GM19324 (cell line): ENCODE measurements at regions not wholly inside any gene's neighbourhood (a gene's known extent, or its start where the extent isn't known, plus 50 kb on each side); places are given as distances from the start of the nearest gene placed in this dataset.

Experiments used
- ATAC-seq: cut with Tn5 transposase; IDR thresholded peaks from one replicate; pipeline ENCODE4 v1.9.1; 2021; ENCODE audit warnings: mild to moderate bottlenecking, moderate library complexity; ENCODE audit not compliant: unreplicated experiment, low FRiP score

DNA sequence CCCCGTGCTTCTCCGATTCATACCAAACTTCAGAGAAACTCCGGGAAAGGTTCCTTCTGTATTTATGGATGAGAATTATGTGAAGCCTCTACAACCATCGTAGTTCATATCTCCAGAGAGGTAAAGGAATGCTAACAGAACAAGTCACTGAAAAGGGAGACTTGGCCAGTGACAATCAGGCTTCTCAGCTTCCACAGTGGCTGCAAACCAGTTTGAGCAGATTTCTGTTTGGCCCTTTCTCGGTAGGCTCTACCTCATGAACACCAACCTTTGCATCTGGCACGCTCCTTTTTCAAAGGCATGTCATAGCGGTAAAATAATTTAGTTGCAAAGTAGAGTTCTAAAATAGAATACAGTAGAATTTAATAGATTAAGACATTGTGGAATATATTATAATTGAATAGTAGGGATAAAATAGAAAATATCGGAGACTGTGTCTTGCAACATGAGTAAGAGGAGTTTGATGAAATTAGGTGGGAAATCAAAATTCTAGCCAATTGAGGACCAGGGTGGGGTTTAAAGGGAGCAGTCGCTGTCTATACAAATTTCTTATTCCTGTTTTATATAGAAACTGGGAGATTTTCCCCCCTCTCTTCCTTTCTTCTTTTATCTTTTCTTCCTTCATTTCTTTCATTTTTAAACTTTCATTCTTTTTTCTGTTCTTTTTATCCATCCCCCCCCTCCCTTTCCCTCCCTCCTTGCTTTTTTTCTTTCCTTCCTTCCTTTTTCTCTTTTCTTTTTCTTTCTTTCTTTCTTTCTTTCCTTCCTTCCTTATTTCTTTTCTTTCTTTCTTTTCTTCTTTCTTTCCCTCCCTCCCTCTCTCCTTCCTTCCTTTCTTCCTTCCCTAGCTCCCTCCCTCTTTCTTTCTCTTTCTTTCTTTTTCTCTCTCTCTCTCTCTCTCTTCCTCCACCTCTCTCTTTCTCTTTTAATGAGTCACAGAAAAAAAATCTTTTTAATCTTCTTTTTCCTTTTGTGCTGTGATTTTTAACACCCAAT is 161.5 kb upstream of the KLF6 start:
- ATAC-seq: no peak

DNA sequence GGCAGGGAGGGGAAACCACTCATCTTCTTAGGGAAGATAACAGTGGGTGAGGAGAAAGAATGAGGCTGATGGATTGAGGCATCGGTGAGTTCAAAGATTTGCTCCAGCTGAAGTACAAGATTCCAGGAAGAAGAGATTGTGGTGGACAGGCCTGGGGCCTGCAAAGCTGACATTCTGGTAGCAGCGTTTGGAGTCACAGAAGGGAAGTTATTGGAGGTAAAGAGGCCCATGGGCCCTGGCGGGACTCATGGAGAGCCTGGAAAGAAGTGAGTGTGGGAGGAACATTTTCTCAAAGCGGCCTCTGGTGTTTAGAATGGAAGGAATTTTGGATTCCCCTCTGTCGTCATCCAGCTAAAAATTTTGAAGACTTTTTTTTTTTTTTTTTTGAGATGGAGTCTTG is 160.0 kb upstream of the KLF6 start:
- ATAC-seq: no peak

DNA sequence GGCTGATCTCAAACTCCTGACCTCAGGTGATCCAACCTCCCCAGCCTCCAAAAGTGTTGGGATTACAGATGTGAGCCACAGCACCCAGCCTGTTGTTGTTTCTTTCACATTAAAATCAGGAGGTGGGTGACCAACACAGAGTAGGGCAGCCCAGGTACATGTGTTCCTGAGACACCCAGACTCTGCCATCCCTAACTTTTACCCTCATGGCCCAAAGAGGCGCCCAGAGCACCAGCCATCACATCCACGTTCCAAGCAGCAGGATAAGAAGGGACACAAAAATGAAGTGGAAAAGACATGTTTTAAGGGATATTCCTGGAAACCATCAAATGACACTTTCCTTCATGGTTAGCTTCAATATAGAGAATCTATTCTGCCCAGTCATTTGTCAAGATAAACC is 159.6 kb upstream of the KLF6 start:
- ATAC-seq: no peak

DNA sequence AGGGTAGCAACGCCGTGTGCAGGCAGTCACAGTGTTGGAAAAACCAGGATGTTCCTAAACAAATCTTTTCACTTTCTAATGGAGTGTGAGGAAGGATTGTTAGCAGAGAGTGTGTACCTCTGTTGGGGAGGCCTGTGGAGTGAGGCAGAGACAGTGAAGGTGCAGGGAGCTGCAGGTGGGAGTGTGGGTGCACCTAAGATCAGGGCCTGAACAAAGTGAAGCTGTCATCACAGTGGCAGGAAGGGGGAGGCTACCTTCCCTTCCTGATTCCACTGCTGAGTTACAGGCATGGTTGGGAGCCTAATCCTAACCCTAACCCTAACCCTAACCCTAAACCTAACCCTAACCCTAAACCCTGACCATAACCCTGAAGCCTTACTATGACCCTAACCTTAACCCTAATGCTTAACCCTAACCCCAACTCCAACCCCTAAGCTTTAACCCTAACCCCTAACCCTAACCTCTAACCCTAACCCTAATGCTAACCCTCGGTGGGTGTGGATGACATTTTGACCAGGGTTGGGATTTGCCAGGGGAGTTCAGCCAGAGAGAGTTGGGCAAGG is 158.8 kb upstream of the KLF6 start:
- no peak for ATAC-seq

DNA sequence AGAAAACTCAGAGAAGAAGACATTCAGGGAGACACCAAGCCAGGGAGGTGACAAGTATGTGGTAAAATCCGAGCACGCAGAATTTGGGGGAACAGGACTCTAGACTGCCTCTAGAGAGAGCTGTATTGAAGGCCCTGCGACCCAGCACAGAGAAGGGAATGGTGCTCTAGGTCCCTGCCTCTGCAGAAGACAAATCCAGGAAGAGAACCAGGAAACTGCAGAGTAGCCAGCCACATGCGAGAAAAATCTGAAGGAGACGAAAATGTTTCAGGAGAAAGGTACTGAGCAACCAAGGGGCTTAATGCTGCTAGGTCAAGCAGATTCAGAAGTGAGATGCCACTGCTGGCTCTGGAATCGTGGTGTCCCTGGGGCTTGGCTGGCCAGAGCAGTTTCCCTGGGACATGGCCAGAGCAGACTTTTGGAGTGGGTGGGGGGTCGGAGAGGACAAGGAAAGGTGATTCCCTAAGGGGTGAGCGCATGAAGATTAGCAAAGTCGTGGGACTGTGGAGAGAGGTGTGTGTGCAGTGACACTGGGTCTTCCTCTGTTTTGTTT is 158.0 kb upstream of the KLF6 start:
- ATAC-seq: no peak

DNA sequence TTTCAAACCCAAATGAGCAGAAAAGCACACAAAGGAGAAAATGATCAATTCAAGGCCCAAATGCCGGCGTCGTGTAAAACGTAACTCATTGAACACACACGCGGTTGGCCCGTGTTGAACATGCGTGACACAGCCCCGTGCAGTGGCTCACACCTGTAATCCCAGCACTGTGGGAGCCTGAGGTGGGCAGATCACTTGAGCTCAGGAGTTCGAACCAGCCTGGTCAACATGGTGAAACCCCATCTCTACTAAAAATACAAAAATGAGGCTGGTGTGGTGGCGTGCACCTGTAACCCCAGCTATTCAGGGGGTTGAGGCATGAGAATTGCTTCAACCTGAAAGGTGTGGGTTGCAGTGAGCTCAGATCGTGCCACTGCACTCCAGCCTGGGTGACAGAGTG is 156.7 kb upstream of the KLF6 start:
- ATAC-seq: no peak

DNA sequence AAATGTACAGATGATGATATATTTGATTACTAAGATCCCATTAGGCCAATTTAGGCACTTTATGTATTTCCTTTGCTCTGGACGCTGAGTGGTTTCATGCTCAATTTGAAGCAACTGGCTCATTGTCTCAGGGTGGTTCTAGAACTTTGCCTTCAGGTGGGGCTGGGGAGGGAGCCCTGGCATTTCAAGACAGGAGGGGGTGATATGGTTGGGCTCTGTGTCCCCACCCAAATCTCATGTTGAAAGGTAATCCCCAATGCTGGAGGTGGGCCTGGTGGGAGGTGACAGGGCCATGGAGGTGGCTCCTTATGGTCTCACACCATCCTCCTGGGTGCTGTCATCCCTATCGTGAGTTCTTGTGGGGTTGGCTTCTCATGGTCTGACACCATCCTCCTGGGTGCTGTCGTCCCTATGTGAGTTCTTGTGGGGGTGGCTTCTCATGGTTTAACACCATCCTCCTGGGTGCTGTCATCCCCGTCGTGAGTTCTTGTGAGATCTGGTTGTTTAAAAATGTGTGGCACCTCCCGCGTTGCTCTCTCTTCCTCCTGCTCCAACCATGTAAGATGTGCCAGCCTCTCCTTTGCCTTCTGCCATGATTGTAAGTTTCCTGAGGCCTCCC is 151.5 kb upstream of the KLF6 start:
- ATAC-seq: no peak

DNA sequence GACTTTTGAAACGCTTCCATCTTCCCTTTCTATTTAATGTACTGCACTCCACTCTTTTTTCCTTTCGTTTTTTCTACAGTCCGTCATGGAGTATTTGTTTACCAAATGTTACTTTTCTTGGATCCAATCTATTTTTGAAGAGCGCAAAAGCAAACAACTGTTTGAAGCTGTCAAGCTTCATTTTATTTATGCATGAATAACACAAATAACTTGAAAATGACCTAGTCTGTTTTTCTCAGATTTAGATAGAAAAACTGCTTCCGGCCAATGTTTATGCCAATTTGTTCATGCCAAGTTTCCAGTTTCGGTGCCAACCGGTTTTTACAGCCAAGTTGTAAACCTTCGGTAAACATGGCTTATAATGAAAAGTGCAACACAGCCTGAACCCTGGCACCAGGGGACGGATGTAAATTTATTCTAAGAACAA is 150.9 kb upstream of the KLF6 start:
- ATAC-seq: no peak

DNA sequence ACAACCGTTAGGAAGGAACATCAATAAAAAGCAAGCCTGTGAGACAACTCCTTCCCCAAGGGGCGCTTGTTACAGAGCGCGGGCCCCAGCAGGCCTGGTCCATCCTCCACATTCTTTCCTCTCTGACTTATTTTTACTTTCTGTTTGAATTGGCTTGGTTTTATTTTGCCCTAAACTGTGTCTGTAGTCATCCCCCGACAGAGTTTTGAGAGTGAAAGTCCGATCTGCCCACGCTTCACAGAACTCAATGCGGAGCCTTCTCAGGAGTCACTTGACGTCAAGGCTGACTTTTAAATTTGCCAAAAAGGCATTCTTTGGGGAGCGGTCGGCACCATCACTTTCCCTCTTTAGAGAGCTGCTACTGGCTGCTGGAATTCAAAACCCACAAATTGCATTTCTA is 150.1 kb upstream of the KLF6 start:
- ATAC-seq: peak; percentile 92

DNA sequence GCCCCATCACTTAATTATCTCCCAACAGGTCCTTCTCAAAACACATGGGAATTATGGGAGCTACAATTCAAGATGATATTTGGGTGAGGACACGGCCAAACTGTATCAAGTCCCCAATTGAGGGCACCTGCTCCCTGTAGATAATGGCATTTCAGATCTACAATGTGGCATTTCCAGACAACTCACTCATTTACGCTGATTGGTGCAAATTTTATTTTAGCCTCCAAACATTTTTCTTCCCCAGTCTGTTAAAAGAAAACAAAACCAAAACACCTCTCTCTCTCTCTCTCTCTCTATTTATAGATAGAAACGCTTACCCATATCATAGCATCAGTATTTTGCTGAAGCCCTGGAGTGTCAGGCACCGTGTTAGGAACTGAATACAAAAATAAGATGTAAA is 148.7 kb upstream of the KLF6 start:
- no peak for ATAC-seq

DNA sequence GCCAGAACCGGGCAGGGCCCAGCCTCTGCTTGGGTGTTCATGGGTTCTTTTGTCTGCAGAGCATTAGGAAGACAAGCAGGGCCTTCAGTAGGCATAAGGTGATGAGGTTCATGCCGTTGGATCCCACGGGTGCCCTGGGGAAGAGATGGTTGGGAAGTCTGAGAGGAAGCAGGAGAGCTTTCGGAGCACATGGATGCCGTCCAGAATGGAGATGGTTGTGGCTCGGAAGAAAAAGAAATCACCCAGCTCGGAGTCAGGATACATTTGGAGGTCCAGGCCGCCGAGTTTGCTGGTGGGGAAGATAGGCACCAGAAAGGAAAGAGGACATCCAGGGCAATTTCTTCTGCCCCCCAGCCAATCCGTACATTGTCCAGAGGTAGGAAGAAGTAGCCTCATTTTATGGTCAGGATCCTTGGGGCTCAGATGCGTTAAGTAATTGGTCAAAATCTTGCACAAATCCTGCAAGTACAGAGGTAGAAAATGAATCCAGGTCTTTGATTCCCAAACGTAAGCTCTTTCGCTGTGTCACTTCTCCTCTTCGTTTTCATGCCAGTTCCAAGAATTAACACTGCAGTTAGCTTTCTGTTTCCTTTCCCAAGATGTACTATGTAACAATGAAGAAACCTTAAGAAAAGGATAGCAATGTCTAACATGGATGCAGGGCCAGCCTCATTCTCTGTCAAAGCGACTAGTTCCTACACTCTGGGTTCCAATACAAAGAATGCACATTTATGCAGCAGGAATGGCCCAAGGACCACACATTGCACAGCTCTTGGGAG is 147.8 kb upstream of the KLF6 start:
- ATAC-seq: no peak

DNA sequence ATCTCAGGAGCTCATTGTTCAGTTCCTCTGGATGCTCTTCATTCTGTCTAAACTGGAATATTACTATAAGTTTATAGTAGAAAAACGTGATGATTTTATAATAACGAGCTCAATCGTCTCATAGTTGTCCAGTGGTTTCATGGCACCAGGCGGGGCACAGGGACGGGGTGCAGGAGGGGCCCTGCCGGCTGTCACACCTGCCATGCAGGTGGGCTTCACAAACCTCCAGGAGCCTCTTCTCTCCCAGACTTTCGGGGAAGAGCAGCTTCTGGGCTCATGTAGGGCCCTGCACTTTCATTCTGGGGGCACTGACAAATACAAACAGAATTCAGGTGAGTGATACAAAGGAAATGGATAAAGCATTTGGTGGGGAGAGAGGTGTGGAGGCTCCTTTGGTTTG is 146.9 kb upstream of the KLF6 start:
- no peak for ATAC-seq

DNA sequence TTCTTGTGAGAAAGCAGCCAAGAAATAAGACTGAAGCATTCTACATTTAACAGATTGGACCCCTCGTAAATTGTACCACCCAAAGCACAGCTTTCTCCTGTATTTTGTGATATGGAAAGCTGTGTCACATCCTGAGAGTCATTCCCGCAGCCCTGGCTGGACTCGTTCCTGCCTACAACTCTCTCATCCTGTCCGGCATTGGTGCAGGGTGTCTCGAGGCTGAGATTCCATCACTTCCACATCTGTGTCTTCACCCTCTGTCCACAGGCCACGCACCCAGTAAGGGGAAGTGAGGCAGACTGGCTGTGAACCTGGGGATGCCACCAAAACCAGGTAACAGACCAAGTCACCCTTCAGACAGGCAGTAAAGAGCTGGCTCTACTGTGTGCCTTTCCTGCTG is 146.2 kb upstream of the KLF6 start:
- ATAC-seq: no peak

DNA sequence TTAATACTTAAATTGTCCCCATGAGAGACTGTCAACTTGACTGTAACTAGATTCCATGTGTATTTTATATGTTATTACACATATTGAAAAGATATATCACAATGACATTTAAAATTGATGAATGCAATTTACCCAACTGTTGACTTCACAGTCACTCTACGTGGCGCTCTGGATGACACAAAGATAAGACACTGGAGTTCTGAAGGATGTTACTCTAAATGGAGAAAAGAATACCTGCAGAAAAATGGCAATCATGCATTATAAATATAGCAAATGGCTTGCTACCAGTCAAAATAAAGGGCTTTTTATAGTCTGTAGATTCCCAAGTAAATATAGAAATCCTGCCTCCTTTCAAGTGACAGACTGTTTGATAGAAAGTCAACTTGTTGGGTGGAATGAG is 143.6 kb upstream of the KLF6 start:
- no peak for ATAC-seq

DNA sequence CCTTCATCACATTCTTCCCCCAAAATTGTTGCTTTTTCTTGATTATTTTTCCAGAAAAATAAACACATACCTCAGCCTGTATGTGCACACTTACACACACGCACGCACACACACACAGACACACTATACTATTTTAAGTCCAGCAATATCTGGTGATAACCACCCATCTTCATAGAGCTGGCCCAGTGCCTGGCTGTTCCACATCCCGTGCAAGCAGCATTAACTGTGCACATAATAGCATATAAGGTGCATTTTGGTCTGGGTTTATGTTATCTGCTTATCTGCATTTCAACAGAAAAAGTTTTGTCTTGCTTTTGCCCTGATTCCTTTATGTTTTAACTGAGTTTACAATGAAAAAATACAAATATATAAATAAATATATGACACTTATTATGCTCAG is 143.1 kb upstream of the KLF6 start:
- no peak for ATAC-seq

DNA sequence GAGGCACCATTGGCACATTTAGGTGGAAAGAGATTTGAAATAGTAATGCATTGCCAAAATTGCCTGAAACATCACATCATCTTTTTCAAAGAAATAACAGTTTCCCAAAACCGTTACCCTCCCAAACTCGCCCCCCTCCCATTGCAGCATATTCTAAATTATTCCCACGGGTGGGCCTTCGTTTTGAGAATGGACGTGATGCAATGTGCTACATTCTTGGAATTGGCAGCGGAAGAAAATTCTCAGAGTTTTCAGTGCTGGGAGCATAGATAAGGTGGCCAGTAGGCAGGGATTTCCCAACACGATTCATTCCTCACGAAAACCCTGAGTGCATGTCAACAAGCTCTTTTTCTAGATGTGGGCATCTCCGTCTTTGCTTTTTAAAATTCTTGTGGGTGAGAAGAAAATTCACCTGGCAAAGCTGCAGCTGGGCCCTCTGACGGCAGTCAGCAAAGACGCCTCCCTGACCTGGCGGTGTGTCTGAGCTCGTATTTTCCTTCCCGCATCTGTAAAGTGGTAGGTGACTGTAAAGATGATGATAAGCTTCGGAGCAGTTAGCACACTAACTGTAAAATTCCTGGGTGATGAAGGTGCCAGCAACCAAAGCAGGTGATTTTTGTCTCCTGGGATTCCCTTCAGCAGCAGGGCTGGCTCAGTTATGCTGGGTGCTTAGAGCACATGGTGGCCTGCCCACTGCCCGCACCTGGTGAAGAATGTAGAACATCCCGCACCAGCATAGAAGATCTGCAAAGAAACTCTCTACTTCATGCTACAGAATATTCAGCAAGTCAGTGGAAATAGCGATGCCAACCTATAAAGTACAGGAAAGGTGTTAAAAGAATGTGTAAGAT is 141.9 kb upstream of the KLF6 start:
- no peak for ATAC-seq

DNA sequence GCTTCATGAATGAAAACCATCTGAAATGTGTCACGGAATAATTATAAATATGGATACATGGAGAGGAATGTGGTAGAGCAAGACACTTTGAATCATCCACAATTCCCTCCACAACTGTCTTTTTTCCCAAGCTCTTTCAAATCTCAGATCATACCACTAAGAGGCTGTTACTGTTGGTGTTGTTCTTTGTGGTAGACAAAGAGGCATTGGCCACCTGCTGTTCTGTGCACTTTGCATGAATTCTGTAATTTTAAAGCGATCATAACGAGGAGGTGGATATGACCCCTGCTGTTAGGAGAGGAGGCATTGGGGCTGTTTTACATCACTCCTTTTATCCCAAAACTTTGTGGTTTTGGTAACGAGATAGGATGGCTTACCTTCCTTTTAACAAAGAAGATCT is 141.2 kb upstream of the KLF6 start:
- no peak for ATAC-seq

DNA sequence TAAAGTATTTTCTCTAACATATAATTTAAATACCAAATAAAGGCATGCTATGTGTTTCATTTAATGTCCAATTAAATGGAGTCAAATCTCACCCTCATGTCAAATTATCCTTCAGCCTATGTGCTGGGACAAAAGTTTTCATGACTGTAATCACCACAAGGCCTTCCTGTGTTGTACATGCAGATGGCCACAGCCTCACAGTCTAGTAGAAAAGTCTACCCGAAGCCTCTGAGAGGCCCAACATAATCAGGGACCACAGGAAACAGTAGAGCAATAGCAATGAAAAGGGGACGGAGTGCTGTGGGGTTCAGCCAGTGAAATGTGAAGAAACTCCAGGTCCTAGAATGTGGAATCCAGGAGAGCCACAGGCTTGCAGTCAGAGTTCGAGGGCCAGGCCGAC is 140.2 kb upstream of the KLF6 start:
- no peak for ATAC-seq

DNA sequence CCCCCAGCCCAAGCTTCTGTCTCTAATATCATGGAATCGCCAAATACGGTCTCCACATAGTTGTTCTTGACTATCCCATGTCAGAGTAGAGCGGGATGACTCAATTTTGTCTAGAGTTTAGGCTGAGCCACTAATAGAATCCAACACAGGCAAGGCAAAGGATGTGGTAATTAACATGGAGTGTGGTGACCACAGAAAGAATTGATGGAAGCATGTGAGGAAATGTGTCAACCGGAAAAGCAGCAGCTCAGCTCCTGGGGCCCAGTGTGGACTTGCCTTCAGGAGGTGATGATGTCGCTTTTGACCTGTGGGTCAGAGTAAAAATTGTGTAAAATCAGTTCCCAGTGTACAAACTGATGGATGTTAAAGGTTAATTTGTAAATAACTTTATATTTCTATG is 139.3 kb upstream of the KLF6 start:
- ATAC-seq: no peak

DNA sequence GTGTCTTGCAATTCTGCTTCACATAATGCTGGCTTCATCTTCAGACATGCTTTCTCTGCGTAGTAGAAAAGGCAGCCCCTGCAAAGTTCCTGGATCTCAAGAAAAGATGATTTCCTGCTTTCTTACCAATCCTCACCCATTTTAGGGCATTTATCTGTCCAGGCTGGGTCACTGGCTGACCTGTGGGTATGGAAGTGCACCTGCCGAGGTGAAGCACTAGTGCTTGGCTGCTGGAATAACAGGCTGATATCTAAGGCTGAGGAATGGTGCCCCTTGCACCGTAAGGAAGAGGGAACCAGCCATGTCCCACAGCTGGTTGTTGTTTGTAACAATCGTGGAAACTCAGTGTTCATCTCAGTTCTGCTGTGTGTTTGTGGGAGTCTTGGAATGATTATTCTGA is 138.0 kb upstream of the KLF6 start:
- no peak for ATAC-seq
